Prostate gland (tissue), 2 donors: ENCODE measurements at regions not wholly inside any gene's neighbourhood (a gene's known extent, or its start where the extent isn't known, plus 50 kb on each side); places are given as distances from the start of the nearest gene placed in this dataset.

ENCODE experiments used
- DNase-seq: peaks from one replicate; pipeline ENCODE4 v3.0.0-alpha.2; 2019; ENCODE audit warnings: low spot score
- H3K27ac ChIP-seq, 2 donors: fragments of 200-600 bp; sonication (generic); 2 replicates each; pipeline ENCODE4 v1.5.1; 2017 to 2019
- H3K27me3 ChIP-seq: fragments of 200-600 bp; sonication (generic); replicated peaks from 2 replicates; pipeline ENCODE4 v1.5.1; 2019; ENCODE audit not compliant: insufficient read depth
- H3K36me3 ChIP-seq, 2 donors: fragments of 200-600 bp; sonication (generic); 1 replicate in 1 of 2; 2 replicates in 1 of 2; pipeline versions ENCODE4 v1.5.1 to v1.8.1; 2017 to 2019
- H3K4me1 ChIP-seq: fragments of 200-600 bp; sonication (generic); replicated peaks from 2 replicates; pipeline ENCODE4 v1.5.1; 2019
- H3K4me3 ChIP-seq, 2 donors: fragments of 200-600 bp; sonication (generic); 2 replicates each; pipeline ENCODE4 v1.5.1; 2017 to 2019
- H3K9me3 ChIP-seq: fragments of 200-600 bp; sonication (generic); 2 replicates; pipeline ENCODE4 v1.5.1; 2017
- CTCF ChIP-seq, 4 experiments: fragments of 200-600 bp in 2 of 4; fragments of 450-650 bp in 2 of 4; sonication (generic) in 2 of 4; IDR thresholded peaks; 1 replicate in 3 of 4; 2 replicates in 1 of 4; pipeline ENCODE4 v1.5.1; 2016 to 2019; ENCODE audit warnings: antibody characterized with exemption in 4 of 4, mild to moderate bottlenecking in 2 of 4, moderate library complexity in 2 of 4
- POLR2A ChIP-seq: fragments of 450-650 bp; IDR thresholded peaks from one replicate; pipeline ENCODE4 v1.6.1; 2016; ENCODE audit warnings: antibody characterized with exemption, mild to moderate bottlenecking
- POLR2AphosphoS5 ChIP-seq: sonication (generic); formaldehyde crosslinking; IDR thresholded peaks from one replicate; pipeline ENCODE4 v1.6.1; 2017; ENCODE audit warnings: antibody characterized with exemption
- WGBS: methylation state at CpG from one replicate; pipeline ENCODE4 v1.1.5; 2018; 5-methylcytosine and 5-hydroxymethylcytosine counted together
- intact Hi-C: fragments of 100-400 bp; cut with DNase I; formaldehyde crosslinking; loops from one replicate; pipeline ENCODE4 v1.14.2; 2022

- DNase-seq = no peak
- Histone ChIP-seq H3K27me3 (no peaks in the 10 kb centered on the region), H3K4me3 (no peak overlapping the region), H3K9me3 (no peaks in the 10 kb centered on the region), H3K4me1 (no peaks in the 10 kb centered on the region), H3K27ac (no peak overlapping the region), H3K36me3 (no peaks in the 10 kb centered on the region)
- TF ChIP-seq CTCF (IDR thresholded peaks at IDR 0.05) (no peak), POLR2AphosphoS5 (no peak), POLR2A (no peak)
- intact Hi-C loops = no loop called here
- 51% methylated on average over 3 of the region's 3 CpGs for WGBS
Observed at GRCh38 chr13:47111499-47111898, 214.6 kb upstream of the HTR2A start.

- Histone ChIP-seq H3K36me3 (no peaks in the 10 kb centered on the region), H3K27ac (no peak overlapping the region), H3K9me3 (no peaks in the 10 kb centered on the region), H3K4me1 (no peaks in the 10 kb centered on the region), H3K4me3 (no peak overlapping the region), H3K27me3 (no peaks in the 10 kb centered on the region)
- no peak for DNase-seq
- TF ChIP-seq CTCF (IDR thresholded peaks at IDR 0.05) = no peak
- no peak for TF ChIP-seq POLR2A
- no peak for TF ChIP-seq POLR2AphosphoS5
- 83% methylated on average over 12 of the region's 12 CpGs for WGBS
- intact Hi-C loops = no loop called here
Observed at GRCh38 chr13:47110833-47111240, 214.0 kb upstream of the HTR2A start.

GRCh38 chr13:47110141-47110540 lies 213.3 kb upstream of the HTR2A start:
- TF ChIP-seq POLR2AphosphoS5 = no peak
- TF ChIP-seq CTCF (IDR thresholded peaks at IDR 0.05) = no peak
- no peak for TF ChIP-seq POLR2A

GRCh38 chr13:47109028-47109427 lies 212.2 kb upstream of the HTR2A start:
- 31% methylated on average over 4 of the region's 4 CpGs for WGBS
- H3K4me1 ChIP-seq = no peaks in the 10 kb centered on the region
- intact Hi-C loops = no loop called here
- no peaks in the 10 kb centered on the region for H3K9me3 ChIP-seq
- no peak overlapping the region for H3K27ac ChIP-seq
- no peaks in the 10 kb centered on the region for H3K36me3 ChIP-seq
- no peak overlapping the region for H3K4me3 ChIP-seq
- TF ChIP-seq POLR2AphosphoS5 (no peak), POLR2A (no peak), CTCF (IDR thresholded peaks at IDR 0.05) (no peak)
- no peaks in the 10 kb centered on the region for H3K27me3 ChIP-seq
- DNase-seq = no peak

More at GRCh38 chr13:47110141-47110540, 213.3 kb upstream of the HTR2A start:
- Histone ChIP-seq H3K4me1 (no peaks in the 10 kb centered on the region), H3K27ac (no peak overlapping the region), H3K9me3 (no peaks in the 10 kb centered on the region), H3K36me3 (no peaks in the 10 kb centered on the region), H3K27me3 (no peaks in the 10 kb centered on the region), H3K4me3 (no peak overlapping the region)
- no peak for DNase-seq
- WGBS = 94% methylated on average over 4 of the region's 4 CpGs
- intact Hi-C loops = no loop called here

GRCh38 chr13:47100214-47100853 lies 203.5 kb upstream of the HTR2A start:
- no peaks in the 10 kb centered on the region for H3K9me3 ChIP-seq
- H3K36me3 ChIP-seq = no peaks in the 10 kb centered on the region
- no peak for DNase-seq
- intact Hi-C loops = no loop called here
- H3K4me3 ChIP-seq = no peak overlapping the region
- H3K27ac ChIP-seq = no peak overlapping the region
- no peaks in the 10 kb centered on the region for H3K4me1 ChIP-seq
- TF ChIP-seq POLR2A (no peak), CTCF (IDR thresholded peaks at IDR 0.05) (no peak), POLR2AphosphoS5 (no peak)
- 42% methylated on average over 4 of the region's 4 CpGs for WGBS
- no peaks in the 10 kb centered on the region for H3K27me3 ChIP-seq
